Ishikawa (cell line): ENCODE measurements at regions not wholly inside any gene's neighbourhood (a gene's known extent, or its start where the extent isn't known, plus 50 kb on each side); places are given as distances from the start of the nearest gene placed in this dataset.

Experiments used
- CEBPB ChIP-seq: IDR thresholded peaks from 2 replicates; pipeline ENCODE4 v1.6.1; 2012
- CREB1 ChIP-seq: IDR thresholded peaks from 2 replicates; pipeline ENCODE4 v1.6.1; 2012; ENCODE audit warnings: low read depth
- EGR1 ChIP-seq: IDR thresholded peaks from 2 replicates; pipeline ENCODE4 v1.6.1; 2012
- EP300 ChIP-seq: IDR thresholded peaks from 2 replicates; pipeline ENCODE4 v1.6.1; 2012; ENCODE audit warnings: borderline replicate concordance
- FOXM1 ChIP-seq: IDR thresholded peaks from 2 replicates; pipeline ENCODE4 v1.6.1; 2012; ENCODE audit warnings: low read depth, borderline replicate concordance
- MAX ChIP-seq: IDR thresholded peaks from 2 replicates; pipeline ENCODE4 v1.6.1; 2012
- NFIC ChIP-seq: IDR thresholded peaks from 2 replicates; pipeline ENCODE4 v1.6.1; 2012
- RAD21 ChIP-seq: IDR thresholded peaks from 2 replicates; pipeline ENCODE4 v1.6.1; 2012; ENCODE audit warnings: low read depth
- REST ChIP-seq: IDR thresholded peaks from 2 replicates; pipeline ENCODE4 v1.6.1; 2012; ENCODE audit warnings: low read depth, mild to moderate bottlenecking
- TAF1 ChIP-seq: IDR thresholded peaks from 2 replicates; pipeline ENCODE4 v1.6.1; 2012; ENCODE audit warnings: low read depth, mild to moderate bottlenecking
- TCF12 ChIP-seq: IDR thresholded peaks from 2 replicates; pipeline ENCODE4 v1.6.1; 2012; ENCODE audit warnings: low read depth
- TEAD4 ChIP-seq: IDR thresholded peaks from 2 replicates; pipeline ENCODE4 v1.6.1; 2012
- USF1 ChIP-seq: IDR thresholded peaks from 2 replicates; pipeline ENCODE4 v1.6.1; 2012
- YY1 ChIP-seq: IDR thresholded peaks from 2 replicates; pipeline ENCODE4 v1.6.1; 2012; ENCODE audit warnings: low read depth
- ZBTB7A ChIP-seq: IDR thresholded peaks from 2 replicates; pipeline ENCODE4 v1.6.1; 2012; ENCODE audit warnings: low read depth

- no peak for TF ChIP-seq NFIC
- no peak for TF ChIP-seq FOXM1
- no peak for TF ChIP-seq ZBTB7A
- no peak for TF ChIP-seq EP300
- TF ChIP-seq RAD21, result no peak
- no peak for TF ChIP-seq TCF12
Measured at GRCh38 chr20:39532205-39532604, 570.1 kb downstream of the DHX35 start.

GRCh38 chr20:39528436-39528835, 566.3 kb downstream of the DHX35 start:
- no peak for TF ChIP-seq USF1

- TF ChIP-seq TCF12, result no peak
- TF ChIP-seq ZBTB7A, result no peak
- TF ChIP-seq USF1, result no peak
- TF ChIP-seq TAF1, result no peak
- TF ChIP-seq CEBPB, result no peak
- no peak for TF ChIP-seq TEAD4
- no peak for TF ChIP-seq RAD21
- no peak for TF ChIP-seq NFIC
- no peak for TF ChIP-seq EGR1
- no peak for TF ChIP-seq FOXM1
- no peak for TF ChIP-seq REST
- no peak for TF ChIP-seq MAX
- no peak for TF ChIP-seq CREB1
- no peak for TF ChIP-seq YY1
- no peak for TF ChIP-seq EP300
Measured at GRCh38 chr20:39524371-39524911, 562.3 kb downstream of the DHX35 start.

- TF ChIP-seq TAF1 (no peak), USF1 (no peak), MAX (no peak), TEAD4 (no peak), CREB1 (no peak), EGR1 (no peak), TCF12 (no peak), NFIC (no peak), YY1 (no peak), REST (no peak), FOXM1 (no peak), RAD21 (no peak), EP300 (no peak), CEBPB (no peak)
Measured at GRCh38 chr20:39523405-39523804, 561.3 kb downstream of the DHX35 start.

GRCh38 chr20:39518654-39519053, 556.5 kb downstream of the DHX35 start:
- TF ChIP-seq FOXM1 (no peak), REST (no peak)
